OCI-LY1 (cell line): ENCODE measurements at regions not wholly inside any gene's neighbourhood (a gene's known extent, or its start where the extent isn't known, plus 50 kb on each side); places are given as distances from the start of the nearest gene placed in this dataset.

Source experiments
- EZH2 ChIP-seq: fragments of 200-600 bp; sonication (generic), shearing (Covaris generic); IDR thresholded peaks from 2 replicates; pipeline ENCODE4 v1.8.0; 2017; ENCODE audit warnings: borderline replicate concordance, mixed run types, mild to moderate bottlenecking, antibody characterized with exemption, low read length, moderate library complexity, mixed read lengths
- TF ChIP-seq, protein P1 (sequence below): fragments of 200-600 bp; sonication (generic), shearing (Covaris generic); IDR thresholded peaks from 2 replicates; pipeline ENCODE4 v1.5.1; 2017; ENCODE audit warnings: mild to moderate bottlenecking, antibody characterized with exemption, low read length, moderate library complexity, mixed read lengths

- TF ChIP-seq, protein P1, sequence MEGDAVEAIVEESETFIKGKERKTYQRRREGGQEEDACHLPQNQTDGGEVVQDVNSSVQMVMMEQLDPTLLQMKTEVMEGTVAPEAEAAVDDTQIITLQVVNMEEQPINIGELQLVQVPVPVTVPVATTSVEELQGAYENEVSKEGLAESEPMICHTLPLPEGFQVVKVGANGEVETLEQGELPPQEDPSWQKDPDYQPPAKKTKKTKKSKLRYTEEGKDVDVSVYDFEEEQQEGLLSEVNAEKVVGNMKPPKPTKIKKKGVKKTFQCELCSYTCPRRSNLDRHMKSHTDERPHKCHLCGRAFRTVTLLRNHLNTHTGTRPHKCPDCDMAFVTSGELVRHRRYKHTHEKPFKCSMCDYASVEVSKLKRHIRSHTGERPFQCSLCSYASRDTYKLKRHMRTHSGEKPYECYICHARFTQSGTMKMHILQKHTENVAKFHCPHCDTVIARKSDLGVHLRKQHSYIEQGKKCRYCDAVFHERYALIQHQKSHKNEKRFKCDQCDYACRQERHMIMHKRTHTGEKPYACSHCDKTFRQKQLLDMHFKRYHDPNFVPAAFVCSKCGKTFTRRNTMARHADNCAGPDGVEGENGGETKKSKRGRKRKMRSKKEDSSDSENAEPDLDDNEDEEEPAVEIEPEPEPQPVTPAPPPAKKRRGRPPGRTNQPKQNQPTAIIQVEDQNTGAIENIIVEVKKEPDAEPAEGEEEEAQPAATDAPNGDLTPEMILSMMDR = no peak
- TF ChIP-seq EZH2 = no peak
Measured at GRCh38 chr21:19013916-19014315, 610.3 kb upstream of the TMPRSS15 start.
